ENCODE measurements at regions not wholly inside any gene's neighbourhood (a gene's known extent, or its start where the extent isn't known, plus 50 kb on each side); places are given as distances from the start of the nearest gene placed in this dataset.
"Not testable (repeated sequence)": the region's sequence is repeated elsewhere in the genome, so short reads cannot be mapped to it uniquely, and the experiment has no call there.

DNA sequence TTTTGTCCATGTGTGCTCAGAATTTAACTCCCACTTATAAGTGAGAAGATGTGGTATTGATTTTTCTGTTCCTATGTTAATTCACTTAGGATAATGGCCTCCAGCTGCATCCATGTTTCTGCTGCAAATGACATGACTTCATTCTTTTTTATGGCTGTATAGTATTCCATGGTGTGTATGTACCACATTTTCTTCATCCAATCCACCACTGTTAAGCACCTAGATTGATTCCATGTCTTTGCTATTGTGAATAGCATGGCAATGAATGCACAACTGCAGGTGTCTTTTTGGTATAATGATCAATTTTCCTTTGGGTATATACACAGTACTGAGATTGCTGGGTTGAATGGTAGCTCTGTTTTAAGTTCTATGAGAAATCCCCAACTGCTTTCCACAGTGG lies 657.7 kb downstream of the ETNK1 start:
- DNase-seq: no peak

DNA sequence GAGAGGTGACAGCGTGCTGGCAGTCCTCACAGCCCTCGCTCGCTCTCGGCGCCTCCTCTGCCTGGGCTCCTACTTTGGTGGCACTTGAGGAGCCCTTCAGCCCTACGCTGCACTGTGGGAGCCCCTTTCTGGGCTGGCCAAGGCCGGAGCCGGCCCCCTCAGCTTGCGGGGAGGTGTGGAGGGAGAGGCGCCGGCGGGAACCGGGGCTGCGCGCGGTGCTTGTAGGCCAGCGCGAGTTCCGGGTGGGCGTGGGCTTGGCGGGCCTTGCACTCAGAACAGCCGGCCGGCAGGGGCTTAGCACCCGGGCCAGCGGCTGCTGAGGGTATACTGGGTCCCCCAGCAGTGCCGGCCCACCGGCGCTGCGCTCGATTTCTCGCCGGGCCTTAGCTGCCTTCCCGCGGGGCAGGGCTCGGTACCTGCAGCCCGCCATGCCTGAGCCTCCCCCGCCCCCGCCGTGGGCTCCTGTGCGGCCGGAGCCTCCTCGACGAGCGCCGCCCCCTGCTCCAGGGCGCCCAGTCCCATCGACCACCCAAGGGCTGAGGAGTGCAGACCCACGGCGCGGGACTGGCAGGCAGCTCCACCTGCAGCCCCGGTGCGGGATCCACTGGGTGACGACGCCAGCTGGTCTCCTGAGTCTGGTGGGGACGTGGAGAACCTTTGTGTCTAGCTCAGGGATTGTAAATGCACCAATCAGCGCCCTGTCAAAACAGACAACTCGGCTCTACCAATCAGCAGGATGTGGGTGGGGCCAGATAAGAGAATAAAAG lies 661.0 kb downstream of the ETNK1 start:
- not testable (repeated sequence) for DNase-seq

DNA sequence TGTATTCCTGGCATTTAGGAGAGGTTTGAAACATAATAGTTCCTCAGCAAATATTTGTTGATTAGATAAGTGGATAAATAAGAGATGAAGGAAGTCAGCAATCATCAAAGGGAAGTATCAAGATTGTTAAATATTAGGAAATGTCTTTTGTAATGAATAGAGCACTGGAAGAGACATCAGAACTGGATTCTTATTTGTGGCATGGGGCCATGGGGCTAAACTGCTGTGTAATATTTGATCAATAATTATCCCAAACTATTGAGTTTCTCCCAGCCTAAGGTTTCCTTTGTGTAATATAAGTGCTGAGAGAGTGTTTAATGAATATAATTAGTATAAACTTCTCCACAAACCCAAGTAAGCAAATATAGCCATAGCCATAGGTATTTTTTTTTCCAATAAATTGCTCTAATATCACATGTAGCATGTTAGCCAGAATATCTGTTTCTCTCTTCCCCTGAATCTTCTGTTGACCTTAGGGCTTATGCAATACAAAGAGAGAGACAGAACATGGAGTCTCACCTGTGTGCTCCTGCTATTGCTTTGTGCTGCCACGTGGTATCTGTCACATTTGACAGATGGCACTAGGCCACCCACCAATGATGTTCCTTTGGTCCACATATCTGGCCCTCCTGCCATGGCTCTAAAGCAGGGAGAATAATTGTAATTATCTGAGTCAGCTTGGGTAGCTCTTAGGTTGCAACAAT lies 658.7 kb downstream of the SOX5 start:
- DNase-seq: no peak

DNA sequence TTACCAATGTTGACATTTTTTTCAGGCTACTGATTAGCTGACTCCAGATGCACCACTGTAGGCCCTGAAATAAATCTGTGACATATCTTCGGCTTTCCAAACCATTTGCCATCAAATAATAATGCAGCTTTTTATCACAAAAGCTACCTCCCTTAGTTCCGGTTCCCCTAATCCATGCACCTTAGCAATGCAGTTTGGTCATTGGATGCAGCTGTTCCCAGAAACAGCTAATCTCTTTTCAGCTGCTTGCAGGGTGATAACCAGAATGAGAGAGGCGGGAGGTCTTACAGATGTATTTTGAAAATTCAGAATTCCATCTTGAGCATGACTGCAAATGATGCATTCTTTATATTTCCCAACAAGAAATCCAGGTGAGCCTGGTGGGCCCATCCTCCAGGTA lies 646.2 kb downstream of the SOX5 start:
- no peak for DNase-seq

DNA sequence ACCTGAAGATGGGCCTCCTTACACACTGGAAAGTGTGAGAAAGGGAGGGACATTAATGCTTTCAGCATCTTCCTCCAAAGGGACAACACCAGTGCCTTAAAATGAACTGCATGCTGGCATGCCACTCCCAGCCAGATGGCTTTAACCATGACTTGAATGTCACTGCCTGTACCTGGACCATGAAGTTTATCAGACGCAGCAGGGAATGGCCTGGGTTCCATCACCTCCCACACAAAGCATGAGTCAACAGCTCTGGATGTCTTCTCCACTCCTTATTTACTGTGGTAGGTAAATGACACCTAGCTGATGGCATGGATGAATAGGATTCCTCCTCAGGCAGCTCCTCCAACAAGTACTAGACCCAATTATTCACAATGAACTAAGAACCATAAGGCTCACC lies 645.6 kb downstream of the SOX5 start:
- DNase-seq: no peak

DNA sequence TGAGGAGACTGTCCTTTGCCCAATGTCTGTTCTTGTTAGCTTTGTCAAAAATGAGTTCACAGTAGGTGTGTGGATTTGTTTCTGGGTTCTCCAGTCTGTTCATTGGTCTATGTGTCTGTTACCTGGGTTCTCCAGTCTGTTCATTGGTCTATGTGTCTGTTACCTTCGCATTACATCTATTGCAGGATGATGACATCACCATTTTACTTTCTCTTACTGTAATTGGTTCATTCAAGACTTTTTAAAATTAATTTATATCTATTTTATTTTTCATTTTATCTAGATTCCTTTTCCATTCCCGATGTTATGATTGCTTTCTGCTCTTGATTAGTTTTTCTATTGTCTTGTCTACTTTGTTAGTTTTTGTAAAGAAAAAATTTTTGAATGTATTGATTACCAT lies 615.5 kb downstream of the SOX5 start:
- DNase-seq: no peak

DNA sequence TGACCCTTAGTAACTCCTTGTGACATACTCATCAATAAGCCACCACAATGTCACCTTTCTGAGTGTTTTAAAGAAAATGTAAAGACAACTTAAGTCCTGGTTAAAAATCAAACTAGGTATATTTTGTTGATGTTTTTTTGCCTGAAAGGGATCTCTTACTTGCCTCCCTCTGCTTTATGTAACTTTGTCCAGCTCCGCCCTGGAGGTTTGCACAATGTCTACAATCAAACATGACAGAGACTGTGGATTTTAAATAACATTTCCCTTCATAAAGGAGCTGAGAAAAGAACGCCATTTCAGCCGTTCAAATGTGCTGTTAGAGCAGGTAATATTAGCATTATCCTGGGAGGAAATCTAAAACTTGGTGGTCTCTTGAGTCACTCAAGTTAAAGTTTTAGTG lies 613.9 kb downstream of the SOX5 start:
- DNase-seq: no peak

DNA sequence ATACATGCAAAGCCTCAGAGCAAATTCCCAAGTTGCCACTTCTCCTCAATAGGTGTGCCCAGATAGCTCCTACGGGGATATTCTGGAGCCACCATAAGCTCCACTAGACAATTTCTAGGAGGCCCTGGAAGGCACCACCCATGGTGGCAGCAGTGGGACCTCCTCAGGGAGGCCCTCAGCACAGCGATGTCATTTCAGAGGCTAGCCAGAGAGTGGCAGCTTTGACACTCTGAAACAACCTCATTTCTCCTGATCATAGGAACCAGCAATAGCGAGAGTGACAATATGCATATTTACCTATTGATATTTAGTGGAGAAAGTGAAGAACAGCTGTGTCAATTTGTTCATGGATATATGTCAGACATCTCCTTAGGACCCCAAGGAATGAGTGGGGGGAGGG lies 612.3 kb downstream of the SOX5 start:
- DNase-seq: no peak

DNA sequence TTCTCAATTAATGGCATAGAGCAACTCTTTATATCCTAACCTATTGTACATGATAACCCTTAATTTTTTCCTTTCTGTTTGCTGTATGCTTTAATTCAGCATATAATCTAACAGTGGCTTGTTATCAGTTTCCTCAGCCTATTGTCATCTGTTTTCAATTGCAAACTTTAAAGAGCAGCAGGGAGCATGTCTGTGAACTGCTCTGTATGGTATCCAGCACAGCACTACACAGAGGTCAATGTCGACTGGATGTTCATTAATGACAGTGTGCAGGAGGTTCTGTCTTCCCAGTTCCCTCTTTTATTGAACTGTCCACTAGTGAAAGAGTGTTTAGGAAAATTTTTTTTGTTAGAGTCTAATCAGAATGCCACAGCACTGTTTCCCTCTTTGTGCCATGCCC lies 609.1 kb downstream of the SOX5 start:
- DNase-seq: no peak

DNA sequence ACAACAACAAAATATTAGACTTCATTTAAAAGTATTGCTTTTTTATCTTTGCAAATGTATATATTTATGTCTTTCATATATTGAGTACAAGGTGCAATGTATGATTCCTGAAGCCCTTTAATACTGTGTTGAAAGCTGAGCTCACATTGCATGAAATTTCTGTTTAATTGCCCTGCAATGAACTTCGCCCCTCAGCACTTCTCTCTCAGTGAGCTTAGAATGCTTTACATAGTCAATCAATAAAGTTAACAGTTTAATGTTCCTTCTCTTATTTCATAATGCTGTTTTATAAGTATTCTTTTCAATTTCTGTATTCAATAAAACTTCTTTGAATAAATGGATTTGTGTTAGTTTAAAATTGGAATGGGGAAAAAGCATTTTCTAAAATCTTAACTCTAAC lies 607.1 kb downstream of the SOX5 start:
- no peak for DNase-seq

DNA sequence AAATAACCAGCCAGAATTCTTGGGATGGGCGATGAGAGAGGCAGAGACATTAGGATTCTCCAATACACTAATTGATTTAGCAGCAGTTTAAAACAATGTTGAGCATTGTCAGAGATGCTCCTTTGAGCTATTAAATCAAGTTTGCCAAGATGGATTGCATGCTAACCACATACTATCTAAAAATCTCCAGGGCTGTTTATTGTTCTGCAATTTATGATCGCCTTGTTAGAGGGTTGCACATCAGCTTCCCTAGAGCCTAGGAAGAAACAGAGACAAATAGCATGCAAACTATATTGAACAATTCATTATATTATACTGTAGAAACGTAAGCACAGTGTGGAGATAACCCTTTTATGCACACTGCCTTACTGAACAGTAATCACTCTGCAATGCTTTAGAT lies 599.9 kb downstream of the SOX5 start:
- no peak for DNase-seq

DNA sequence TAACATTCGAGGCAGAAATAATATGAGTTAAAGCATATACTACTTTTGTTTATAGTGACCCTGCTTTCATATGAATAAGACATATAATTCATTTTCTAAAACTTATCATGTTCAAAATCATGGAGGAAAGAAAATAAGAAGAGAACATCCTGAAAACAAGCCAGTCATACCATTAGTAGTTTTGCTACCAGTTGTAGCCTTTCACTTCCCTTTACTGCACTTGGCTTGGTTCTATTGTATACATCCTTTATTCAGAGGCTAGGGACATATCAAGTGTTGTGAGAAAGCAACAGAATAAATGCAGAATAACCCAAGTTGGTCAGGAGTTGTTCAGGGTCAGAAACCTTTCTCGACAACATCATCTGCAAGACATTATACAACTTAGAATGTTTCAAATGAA lies 598.7 kb downstream of the SOX5 start:
- no peak for DNase-seq

DNA sequence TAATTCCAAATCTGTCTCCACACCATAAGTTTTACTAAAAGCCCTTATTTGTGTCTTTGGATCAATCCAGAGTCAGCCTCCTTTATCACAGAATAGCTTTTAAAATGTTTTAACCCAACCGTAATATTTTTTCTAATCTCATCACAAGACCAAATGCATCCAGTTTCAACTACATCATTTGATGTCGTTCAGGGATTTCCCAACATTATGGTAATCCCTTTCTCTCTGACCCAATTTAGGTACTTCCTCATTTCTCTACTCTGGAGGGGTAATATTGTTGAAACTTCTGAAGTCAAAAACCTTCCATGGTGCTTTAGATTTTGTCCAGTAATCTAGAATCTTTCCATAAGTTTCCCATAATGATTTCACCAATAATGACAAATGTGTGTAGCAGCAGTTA lies 596.8 kb downstream of the SOX5 start:
- no peak for DNase-seq

DNA sequence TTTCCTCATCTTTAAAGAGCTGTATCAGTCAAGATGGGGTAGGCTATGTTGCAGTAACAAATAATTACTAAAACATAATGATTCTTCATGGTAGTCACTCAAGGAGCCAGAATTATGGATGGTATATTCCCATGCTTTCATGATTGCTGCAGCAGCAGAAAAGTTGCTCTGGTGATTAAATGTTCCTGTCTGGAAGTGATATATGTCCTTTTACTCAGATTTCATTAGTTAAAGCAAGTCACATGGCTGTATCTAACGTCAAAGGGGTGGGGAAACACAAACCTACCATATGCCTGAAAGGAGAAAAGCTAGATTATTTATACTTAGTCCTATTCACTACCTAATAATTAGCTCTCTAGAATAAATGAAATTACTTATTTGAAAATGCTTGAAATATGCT lies 594.7 kb downstream of the SOX5 start:
- no peak for DNase-seq

DNA sequence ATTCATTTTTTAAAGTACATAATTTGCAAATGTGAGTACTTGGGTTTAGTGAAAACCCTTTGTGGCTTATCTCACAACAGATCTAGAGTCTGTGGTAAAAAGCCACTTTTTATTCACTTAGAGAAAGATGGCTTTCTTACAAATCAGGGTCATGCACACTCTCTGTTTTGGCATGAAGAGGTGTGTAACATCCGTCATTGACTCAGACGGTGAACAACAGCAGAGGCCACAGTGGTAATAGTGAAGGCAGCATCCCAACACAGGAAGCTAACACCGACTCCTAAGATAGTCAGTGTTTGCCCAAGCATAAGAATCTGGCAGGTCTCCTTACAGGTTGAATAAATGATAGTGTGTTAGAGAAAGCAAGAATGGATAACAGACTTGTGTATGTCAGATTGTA lies 593.0 kb downstream of the SOX5 start:
- DNase-seq: no peak

DNA sequence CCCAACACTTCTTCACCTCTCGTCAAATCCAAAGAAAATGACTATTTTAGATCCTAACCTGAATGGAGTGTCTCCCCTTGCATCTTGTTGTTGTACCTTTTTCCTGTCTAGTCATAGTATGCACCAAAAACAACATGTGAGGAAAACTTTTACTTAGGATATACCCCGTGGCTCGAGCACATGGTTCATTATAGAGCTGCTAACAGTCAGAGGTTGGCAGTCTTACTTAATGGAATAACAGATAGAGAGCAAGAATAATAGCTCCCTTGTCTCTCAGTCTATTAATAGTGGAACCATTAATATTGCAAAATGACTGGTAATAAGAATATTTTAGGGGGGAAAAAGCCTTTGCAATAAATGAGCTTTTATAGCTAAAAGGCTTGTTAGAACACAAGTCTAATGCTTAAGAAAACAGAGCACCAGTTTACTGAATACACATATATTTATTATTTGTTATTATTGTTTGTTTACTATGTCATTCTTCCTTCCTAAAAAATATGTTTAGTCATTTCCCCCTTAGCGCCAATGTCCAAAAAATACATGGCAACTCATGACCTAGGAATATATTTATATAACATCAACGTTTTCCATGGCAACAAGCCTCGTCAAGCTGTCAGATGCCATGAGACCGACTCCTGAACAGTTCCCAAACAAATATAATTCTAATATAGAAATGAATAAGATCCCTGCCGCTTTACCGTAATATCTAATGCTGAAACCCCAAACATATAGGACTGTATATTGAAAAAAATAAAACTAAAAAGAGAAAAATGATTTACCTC lies 592.4 kb downstream of the SOX5 start:
- DNase-seq: no peak

DNA sequence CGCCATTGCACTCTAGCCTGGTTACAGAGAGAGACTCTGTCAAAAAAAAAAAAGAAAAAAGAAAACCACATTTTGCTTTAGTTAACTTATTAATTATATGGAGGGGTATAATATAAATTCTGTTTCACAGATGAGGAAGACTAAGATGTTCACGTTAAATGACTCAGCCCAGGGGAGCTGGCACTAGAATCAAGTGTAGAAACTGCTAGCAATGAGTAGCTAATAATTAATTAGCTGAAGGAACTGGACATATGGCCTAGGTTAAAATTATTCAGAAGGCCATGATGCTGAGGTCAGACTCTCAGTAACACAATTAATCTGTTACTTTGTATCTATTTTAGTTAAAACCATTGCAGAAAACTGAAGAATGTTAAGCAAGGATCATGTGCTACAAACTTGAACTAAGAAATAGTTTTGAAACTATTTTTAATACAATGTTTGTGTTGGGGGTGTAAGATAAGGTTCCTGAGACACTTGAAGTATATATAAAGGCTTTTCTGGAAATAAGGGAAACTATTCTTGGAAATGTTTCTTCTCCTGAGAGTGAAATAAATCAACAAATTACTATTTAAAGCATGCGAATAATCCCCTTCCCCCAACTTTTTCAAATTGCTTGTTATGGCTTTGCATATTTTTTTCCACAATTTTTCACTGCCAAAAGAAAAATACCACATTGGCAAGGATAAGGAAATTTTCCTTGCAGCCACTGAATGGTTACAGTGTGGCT lies 589.3 kb downstream of the SOX5 start:
- DNase-seq: no peak

DNA sequence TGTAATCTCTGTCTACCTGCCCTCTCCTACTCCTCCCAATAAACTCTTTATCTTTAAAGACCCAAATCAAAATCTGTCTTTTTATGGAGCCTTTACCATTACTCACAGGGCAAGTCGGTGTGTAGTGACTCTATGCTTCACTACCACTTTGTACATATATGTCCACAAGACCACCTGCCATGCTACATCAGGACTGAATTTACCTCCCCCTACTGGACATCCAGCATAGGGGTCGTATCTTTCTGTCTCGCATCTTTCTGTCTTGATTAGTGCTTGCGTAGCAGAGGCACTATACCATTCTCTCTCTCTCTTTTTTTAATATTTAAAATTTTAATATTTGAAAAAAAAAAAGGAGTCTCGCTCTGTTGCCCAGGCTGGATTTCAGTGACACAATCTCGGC lies 587.5 kb downstream of the SOX5 start:
- DNase-seq: no peak

DNA sequence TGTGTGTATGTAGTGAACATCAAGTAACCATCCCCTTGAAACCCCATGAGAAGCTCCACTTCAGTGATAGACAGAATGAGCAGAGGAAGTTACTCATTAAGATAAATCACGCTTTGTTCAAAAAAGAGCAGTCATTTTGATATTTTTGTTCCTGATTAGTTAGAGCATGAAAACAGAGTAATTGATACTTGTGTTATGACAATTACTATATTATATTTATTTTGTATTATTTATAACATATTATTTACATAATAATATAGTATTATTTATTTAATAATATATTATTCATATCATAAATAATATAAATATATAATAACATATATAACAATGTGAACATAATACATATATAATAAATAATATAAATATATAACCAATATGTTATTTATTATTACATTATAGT lies 580.9 kb downstream of the SOX5 start:
- no peak for DNase-seq

DNA sequence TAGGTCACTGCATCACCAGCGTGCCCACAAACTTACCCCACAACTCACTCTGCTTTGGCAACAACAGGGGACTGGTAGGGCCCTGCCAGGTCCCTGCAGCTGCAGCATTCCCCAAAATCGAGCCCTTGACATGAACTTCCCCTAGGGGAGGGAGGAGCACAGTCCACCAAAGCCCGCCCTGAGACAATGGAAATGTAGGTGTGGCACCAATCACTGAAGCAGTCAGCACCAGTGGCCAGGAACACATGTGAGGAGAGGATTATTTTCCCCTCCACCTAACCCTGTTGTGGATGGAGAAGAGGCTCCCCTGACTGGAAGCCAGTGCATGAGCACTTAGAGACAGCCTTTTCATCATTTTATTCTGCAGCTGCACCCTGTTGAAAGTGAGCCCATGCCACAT lies 573.8 kb downstream of the SOX5 start:
- DNase-seq: no peak

DNA sequence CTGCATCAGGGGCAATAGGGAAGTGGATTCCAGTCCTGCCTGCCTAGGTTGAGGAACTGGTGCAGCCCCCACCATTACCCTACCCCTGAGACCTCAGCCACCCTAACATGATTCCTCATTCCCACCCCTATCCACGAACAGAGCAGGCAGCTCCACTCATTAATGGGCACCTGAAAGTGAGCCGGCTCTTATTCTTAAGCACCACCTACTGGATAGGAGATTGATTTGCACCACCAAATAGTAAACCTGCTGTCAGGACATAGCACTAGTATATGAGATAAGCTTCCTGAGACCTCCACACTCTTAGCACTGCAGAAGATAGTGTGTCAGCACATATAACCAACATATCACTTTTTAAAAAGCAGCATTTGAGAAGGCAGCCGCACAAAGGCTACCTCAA lies 573.2 kb downstream of the SOX5 start:
- DNase-seq: no peak

DNA sequence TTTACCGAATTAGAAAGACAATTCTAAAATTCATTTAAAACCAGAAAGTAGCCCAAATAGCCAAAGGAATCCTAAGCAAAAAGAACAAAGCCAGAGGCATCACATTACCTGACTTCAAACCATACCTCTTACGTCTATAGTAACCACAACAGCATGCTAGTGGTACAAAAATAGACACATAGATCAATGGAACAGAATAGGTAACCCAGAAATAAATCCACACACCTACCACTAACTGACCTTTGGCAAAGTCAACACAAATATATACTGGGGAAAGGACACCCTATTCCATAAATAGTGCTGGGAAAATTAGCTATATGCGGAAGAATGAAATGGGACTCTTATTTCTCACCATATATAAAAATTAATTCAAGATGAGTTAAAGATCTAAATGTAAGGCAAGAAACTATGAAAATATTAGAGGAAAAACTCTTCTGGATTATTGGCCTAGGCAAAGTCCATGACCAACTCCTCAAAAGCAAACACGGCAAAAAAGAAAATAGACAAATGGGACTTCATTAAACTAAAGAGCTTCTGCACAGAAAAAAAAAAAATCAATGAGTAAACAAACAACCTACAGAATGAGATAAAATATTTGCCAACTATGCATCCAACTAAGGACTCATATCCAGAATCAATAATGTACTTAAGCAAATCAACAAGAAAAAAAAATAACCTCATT lies 568.9 kb downstream of the SOX5 start:
- DNase-seq: no peak

DNA sequence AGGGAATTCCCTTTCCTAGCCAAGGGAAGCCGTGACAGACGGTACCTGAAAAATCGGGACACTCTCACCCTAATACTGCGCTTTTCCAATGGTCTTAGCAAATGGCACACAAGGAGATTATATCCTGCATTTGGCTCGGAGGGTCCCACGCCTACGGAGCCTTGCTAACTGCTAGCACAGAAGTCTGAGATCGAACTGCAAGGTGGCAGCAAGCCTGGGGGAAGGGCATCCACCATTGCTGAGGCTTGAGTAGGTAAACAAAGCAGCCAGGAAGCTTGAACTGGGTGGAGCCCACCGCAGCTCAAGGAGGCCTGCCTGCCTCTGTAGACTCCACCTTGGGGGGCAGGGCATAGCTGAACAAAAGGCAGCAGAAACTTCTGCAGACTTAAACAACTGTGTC lies 560.6 kb downstream of the SOX5 start:
- not testable (repeated sequence) for DNase-seq

Data from T1000 (cell line).